HG02571 (cell line): ENCODE measurements at regions not wholly inside any gene's neighbourhood (a gene's known extent, or its start where the extent isn't known, plus 50 kb on each side); places are given as distances from the start of the nearest gene placed in this dataset.

Experiments used
- ATAC-seq: cut with Tn5 transposase; IDR thresholded peaks from one replicate; pipeline ENCODE4 v1.9.1; 2021; ENCODE audit warnings: mild to moderate bottlenecking, moderate library complexity; ENCODE audit not compliant: unreplicated experiment

DNA sequence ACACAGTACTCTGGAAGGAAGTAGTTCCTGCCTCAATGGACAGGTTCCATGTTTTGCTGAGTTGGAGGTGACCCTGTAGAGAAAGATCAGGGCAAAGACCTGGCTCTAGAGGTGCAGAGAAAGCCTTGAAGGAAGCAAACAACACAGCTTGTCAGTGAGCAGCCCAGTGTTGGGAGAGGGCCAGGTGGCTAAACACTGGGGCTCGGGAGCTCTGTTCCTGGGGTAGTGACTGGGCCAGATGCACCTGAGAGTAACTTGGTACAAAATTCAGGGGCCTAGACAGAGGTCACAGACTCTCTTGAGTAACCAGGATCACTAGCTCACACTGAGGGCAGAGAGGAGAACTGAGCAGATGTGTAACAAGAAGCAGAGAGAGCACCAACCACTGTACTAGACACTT is 138.4 kb upstream of the NALF2 start:
- no peak for ATAC-seq

DNA sequence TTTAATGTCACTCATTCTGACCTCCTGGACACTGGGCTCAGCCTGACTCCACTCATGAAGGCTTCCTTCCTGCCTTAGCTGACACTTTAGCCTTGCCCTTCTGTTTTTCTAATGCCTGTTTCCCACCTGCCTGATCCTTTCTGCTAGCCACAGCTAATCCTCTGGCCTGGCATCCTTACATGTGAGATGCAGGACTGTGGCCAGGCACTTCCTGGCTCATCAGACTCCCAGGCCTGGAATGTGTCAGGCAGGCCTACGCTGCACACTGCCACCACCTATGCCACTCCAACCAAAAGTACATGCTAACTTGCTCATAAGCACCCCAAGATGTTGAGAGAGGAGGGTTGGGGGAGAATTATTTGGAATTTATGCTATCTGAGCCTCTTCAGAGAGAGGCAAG is 138.8 kb upstream of the NALF2 start:
- ATAC-seq: no peak

DNA sequence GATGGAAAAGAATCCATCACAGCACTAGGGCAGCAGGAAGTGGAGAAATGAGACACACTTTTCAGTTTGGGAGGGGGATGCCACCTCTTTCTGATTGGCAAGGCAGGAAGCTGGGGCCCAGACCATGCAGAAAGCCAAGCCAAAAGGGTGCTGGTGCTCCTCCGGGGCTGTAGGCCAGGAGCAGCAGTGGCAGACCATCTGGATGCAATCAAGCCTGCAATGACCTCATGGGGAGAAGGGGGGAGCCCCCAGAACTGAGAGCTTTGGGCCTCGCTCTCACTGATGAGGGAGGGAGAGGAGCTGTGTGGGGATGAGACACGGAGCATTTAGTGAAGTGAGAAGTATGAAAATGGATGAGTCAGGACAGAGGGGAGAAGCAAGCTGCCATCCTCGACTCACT is 141.3 kb upstream of the NALF2 start:
- no peak for ATAC-seq

DNA sequence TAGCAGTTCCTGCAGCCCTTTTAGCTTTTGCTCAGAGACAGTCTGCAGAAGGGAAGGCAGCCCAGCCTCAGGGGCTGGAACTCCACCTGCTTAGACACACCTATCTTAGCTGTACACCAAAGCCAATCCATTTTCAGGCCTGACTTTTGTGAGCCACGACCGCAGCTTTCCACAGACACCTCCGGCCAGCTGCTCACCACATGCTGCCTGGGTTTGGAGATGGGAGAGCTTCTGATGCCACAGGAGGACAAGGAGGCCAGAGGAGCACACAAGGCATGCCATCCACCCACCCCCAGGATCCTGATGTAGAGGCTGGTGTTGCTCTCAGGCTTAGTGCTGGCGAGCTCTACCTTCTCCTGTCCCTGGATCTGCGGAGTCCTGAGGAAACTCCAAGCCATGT is 141.8 kb upstream of the NALF2 start:
- no peak for ATAC-seq

DNA sequence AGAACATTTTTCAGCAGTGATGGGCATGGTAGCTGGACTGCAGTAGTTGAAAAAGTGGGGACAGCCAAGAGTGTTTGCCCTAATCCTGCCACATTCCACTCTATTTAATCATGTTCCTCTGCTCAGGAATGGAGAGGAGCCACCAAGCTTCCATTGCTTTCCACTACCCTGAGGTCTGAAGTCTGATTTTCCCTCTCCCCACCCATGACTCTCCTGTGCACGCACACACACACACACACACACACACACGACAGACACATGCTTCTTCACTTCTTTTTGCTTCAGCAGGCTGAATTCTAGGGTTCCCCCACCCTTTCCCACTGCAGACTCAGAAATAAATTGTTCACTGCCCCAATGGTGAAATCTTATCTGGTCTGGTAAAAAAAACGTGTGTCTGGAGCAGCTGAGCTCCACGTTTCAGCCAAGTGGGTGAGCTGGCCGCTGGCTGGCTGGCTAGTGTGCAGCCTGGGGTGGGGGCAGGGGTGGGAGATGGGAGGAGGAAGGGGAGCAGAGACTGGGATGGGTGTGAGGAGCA is 142.7 kb upstream of the NALF2 start:
- ATAC-seq: no peak

DNA sequence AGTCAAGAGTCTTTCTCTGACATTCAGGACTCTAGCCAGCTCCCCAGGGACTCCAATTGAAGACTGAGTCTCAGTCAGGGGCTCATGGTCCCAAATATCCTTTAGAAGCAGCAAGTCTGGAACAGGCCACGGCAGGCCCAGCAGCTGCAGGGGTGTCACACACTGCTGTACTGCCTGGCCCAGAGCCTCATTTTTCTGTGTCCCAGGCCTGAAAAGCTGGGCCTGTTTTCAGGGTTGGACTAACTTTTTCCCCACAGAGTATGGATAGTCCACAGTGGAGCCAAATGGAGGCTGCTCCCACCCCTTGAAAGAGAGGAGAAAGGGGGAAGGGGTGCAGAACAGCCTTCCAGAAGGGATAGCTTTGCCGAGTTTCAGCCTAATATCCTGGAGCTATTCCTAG is 146.8 kb upstream of the NALF2 start:
- ATAC-seq: no peak

DNA sequence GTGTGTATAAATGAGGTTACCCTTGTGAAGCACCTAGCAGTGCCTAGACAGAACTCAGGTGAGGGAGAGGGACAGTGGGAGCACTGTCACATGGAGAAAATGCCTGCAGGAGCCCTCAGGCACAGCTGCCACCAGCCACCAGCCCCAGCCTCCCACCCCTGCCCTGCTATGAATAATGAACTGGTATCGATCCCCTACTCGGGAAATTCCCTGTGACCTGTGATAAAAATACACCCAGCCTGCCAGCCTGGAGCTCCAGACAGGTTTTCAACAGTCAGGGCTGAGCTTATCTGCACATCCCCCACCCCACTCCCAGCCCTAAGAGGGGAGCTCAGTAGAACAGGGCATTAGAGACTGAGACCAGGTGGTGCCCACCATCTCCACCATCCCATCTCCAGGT is 159.6 kb upstream of the PJA1 start:
- no peak for ATAC-seq

DNA sequence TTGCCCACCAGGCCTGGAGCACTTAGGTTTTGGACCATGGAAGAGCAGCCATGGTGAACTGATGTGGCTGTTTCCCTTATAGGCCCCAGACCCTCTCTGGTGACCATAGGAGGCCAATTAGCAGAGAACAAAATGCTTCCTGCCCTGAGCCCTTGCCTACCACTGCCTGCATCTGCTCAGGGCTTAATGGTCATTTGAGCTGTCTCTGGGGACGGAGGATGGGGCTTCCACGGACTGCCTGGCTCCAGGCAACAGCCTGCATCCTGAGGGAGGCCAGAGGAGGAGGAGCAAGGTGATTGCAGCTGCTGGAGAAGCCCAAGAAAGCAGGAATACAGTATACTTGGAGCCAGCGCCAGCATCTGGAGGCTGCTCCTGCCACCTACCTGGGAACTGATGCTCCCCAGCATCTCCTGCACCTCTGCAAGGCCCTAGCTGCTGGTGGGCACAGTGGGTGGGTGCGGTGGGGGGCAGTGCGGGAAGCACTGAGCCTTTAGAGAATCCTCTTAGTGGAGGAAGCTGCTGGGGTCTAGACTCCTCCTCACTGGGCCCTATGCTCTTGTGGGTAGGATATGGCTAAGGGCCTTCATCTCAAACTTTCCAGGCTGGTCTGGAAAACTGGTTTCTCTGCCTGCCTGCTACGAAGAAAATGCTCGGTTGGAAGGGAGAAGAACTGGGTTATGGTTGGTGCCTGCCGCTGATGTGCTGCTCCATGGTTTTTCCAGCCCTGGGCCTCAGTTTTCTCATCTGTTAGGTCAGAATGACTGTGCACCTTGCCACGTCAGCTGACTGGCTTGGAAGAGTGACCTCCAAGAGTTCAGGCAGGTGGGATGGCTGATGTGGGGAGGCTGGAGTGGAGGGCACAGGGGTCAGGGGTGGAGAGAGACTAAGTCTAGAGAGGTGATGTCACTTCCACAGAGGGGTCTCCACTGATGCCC is 158.8 kb upstream of the PJA1 start:
- no peak for ATAC-seq

DNA sequence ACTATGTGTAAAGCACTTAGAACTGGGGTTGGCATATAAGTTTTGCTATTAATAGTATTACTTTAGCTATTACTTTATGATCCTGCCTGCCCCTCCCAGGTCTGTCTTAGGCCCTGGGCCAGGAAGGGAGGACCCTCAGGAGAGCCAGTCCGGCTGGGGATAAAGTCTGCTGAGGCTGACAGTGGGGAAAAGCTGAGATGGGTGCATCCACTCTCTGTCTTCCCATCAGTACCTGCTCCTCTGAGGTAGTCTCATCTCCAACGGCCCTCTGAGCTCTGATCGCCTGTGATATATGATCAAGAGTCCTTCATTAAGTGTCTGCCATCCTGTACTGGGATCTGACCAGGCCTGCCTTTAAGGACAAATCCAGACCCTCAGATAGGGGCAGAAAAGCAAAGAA is 156.5 kb upstream of the PJA1 start:
- ATAC-seq: no peak

DNA sequence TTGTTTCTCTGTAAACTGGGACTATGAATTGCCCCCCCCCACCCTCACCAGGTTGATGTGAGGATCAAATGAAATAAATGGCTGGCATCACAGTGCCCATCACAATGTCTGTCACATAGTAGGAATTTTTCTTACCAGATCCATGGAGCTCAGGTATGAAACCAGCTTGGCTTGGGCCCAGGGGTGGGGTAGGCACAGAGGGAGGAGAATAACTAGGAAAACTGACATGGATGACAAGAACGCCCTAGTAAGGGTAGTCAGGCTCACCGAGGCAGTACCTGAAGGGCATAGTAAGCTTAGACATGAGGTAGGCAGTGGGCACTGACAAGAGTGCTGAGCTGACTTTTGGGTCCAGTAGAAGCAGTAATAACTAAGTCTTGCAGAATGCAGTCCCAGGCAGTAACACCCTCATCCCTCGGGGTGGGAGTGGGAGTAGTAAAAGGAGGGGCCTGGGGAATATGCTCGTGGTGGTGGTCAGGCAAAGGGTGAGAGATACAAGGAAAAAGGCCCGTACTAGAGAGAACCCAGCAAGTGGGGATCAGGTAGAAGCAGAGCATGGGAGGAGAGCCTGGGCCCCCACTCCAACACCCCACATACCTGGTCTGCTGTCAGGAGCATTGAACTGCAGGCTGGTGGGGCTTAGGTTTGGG is 155.9 kb upstream of the PJA1 start:
- no peak for ATAC-seq

DNA sequence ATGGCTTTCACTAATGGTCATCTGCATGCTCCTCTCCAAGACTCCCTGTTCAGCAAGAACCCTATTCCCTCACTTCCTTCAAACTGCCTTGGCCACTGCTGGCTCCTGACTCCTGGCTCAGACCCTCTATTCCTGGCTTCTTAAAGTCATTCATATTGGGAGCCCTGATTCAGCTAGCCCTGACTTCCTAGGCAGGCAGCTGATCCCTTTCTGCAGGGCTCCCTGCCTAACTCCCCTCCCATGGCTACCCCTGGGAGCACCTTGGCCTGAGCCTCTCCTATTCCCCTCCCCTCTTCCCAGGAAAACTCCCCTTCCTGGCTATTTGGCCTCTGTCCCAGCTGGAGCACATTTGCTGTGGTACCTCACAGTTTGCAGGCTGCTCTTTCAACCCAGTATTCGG is 154.9 kb upstream of the PJA1 start:
- no peak for ATAC-seq

DNA sequence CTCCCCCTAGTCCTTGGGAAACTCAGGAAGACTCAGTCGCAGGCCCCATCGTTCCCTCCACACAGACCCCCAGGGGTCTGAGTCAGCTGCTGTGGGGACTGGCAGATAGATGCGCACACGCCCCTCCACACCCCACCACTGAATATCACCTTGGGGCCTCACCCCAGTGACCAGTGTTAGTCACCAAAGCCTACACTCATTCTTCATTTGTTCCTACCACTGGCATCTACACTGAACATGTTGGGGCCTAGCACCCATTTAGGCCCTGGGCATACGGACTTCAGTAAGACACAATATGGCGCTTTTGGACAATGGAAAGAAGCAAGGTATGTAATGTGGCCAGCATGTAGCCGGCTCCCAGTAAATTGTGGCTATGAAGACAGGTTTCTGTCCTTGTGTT is 154.1 kb upstream of the PJA1 start:
- ATAC-seq: no peak

DNA sequence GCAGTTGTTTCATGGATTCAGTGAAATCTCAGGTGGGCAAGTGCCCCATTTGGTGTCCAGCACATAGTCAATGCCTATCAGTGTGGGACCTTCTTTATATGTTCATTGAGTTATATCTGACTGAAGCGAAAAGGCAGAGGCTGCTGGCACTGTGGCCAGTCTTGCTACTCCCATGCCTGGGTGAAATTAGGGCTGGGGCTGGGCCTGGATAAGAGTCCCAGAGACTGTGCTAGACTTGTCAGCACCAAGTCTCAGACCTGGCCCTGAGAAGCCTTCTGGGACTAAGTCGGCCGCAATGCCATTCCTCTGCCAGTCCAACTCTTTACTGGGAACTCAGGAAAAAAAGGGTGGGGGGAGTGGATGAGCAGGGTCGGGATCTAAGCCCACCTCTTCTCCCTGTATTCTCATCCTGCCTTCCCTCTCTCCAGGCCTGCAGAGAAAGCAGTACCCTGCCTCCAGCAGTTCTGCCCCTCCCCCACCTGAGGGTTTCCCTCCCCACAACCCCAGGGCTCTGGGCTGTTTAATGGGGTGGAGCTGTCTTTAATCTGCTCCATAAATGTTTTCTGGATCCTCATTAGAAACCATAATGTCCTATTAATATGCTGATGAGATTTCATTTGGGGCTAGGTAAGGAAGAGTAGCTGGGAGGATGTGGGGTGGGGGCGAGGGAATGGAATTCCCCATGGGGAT is 153.5 kb upstream of the PJA1 start:
- ATAC-seq: no peak

DNA sequence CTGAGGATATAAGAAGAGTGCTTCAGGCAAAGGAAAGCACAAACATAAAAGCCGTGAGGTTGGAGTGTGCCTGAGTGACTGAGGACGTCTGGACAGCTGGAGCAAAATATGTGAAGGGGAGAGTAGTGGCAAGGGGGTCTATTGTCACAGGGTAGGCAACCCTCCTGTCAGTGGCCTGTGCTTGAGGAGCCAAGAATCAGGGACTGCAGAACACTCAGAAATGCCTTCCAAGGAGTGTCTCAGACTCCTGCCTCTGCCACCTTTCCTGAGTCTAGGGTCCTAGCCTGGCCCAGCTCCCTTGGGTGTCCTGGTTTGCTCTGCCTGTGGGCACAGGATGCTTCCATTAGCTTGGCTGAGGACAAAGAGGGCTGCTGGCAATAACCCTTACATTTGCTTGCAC is 152.5 kb upstream of the PJA1 start:
- no peak for ATAC-seq

DNA sequence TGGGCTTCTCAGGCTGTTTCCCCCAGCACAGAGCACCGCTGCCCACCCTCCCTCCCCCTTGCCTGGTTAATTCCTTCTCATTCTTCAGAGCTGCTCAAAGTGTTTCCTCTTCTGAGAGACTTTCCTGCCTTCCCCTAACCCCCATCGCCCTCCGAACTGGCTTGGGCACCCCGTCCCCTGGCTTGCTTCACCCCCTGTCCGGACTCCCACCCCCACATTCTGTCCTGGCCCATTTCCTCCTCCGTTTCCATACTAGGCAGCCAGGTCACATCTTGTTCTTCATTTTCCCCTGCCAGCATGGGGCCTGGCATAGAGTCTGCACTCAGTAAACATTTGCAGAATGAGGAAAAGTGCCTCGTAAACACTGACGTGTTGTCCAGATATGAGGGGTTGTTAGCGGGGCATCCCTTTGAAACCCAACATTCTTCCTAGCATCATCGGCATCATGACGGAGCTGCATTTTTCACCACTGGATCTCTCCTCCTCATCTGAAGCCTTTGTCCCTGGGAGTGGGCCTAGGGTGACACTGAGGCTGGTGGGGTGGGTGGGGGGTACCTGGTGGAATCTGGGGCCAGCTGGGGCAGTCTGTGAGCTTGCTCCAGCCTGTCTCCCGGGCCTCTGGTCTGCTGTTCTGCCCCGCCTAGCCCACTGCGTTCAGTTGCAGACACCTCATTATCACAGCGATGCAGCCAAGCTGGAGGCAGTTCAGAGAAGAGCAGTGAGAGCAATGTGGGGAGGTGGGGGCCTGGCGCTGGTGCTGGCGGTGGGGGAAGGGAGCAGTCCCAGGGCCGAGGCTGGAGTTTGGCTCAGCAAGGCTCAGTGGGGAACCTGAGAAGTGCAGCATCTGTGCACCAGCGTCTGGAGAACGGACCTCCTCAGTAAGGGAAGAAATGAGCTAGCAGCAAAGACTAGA is 149.4 kb upstream of the PJA1 start:
- ATAC-seq: no peak

DNA sequence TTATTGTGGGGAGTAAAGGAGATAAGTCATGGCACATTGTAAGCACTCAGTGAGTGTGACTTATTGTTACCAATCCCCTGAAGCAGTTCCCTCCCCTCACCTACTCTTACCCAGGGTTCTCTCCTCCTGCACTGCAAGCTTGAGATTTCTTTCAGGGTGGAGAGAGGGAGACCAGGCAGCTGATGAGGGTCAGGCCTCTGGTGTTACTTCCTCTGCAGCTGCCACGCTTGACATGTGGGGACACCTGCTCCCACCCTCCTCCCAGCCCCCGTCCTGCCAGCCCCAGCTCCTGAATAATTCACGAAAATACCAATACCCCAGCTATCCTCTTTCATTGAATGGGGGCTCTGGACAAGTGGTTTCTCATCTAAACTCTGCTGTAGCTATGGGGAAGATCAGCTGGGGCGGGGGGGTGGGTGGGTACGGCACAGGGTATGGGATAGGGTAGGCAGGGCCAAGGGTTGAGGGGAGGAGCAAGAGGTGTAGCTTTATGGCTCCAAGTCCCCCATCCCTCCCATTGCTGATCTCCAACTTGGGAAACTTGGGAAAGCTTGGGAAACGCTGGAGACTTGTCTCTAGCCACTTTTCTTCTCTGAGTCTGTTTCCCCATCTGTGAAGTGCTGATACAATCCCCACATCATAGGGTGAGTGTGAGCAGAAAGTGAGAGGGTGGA is 148.5 kb upstream of the PJA1 start:
- ATAC-seq: no peak

DNA sequence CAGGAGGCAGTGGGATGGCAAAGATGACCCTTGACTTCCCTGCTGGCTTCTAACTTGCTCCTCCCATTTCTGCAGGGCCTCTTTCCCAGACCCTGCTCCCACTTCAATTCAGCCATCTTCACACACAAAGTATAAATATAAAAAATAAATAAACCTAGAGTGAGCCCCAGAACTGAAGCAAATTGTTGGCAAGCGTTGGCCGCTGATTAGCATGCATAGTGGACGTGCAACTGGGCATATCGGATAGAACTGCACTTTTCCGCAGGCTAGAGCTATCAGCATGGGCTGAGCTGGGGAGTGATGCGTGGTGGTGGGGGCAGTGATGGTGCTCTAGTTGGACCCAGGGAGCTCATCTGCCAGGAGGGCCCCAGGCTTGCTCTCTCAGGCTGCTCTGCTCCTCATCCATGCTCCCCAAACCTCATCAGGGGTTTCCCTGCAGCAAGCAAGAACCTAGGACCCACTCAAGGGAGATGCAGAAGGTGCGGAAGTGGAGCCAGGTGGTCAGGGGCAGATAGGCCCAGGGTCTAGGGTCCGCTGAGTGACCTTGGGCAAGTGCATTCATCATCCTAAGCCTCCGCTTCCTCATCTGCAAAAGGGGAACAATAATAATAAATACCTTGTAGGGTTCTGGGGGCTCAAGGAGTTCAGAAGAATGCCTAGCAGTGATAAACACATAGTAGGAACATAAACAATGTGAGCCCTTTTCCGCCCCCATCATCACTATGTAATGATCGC is 146.8 kb upstream of the PJA1 start:
- no peak for ATAC-seq

DNA sequence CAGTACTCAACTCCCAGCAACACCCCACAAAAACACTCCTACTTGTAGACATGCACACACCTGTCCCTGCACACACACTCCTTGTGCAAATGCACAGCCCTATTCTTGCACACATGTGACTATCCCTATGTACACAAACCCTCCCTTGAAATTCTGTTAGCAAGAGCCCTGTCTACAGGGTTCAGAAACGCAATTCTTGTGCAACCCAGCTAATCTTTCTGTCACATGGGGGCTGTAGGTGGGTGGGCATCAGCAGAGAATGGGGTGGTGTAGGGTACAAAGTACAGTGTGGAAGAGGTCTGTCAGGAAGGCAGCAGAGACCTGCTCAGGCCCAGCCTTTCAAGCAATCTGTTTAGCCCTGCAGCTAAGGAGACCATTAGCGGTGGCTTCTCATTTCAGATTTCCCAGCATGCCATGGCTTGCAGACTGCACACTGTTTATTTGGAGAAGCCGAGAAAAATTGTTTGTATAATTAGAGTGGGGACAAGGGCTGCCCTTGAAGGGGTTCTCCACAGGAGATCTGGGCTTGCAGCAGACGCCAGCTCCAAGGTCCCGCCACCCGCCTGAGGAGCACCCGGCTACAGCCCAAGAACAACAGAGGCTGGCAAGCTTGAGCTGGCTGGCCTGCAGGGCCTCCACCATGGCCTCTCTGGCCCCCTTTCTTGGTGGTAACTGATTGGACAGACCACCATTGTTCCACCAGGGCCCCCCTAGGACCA is 144.0 kb upstream of the PJA1 start:
- no peak for ATAC-seq

DNA sequence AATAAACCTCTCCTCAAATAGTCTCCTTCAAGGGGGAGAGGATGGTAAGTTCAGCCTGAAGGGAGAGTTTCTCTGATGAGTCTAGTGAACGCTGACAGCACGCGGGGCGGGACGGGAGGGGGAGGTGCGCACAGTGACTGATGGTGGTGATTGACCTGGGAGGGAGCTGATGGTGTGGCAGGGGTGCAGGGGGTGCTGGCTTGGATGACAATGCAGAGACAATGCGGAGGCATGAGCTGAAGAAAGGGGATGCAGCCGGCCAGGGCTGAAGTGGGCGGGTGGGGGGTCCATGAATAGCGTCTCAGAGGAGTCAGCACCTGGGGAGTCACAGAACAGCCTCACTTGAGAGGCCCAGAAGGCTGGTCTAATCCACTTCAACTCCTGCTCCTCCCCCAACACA is 142.5 kb upstream of the PJA1 start:
- ATAC-seq: no peak
